Nucleus accumbens (tissue), 56 donors: ENCODE measurements at regions not wholly inside any gene's neighbourhood (a gene's known extent, or its start where the extent isn't known, plus 50 kb on each side); places are given as distances from the start of the nearest gene placed in this dataset.

ENCODE experiments used
- DNase-seq, 56 donors: peaks; one replicate each; lab custom pipeline; 2025; lab: John Stamatoyannopoulos, UW

- DNase-seq, result no peak
Measured at GRCh38 chr9:89885156-89885555, 280.3 kb downstream of the GADD45G start.

- no peak for DNase-seq
Measured at GRCh38 chr9:89886281-89886700, 281.5 kb downstream of the GADD45G start.

- no peak for DNase-seq
Measured at GRCh38 chr9:89887286-89887685, 282.5 kb downstream of the GADD45G start.

- no peak for DNase-seq
Measured at GRCh38 chr9:89888233-89888632, 283.4 kb downstream of the GADD45G start.

GRCh38 chr9:89888677-89889076 is 283.9 kb downstream of the GADD45G start:
- DNase-seq, result no peak

- no peak for DNase-seq
Measured at GRCh38 chr9:89889865-89890264, 285.1 kb downstream of the GADD45G start.

- no peak for DNase-seq
Measured at GRCh38 chr9:89890326-89890980, 285.6 kb downstream of the GADD45G start.

- DNase-seq, result peak in 1 of 56 donors; percentile 27
Measured at GRCh38 chr9:89891221-89891590, 286.4 kb downstream of the GADD45G start.

GRCh38 chr9:89891591-89892304 is 286.9 kb downstream of the GADD45G start:
- DNase-seq, result peak in 31 of 56 donors; percentile 17 to 70 (median 47)

GRCh38 chr9:89892920-89893319 is 288.1 kb downstream of the GADD45G start:
- DNase-seq, result no peak

GRCh38 chr9:89893886-89894285 is 289.1 kb downstream of the GADD45G start:
- DNase-seq, result no peak

- DNase-seq, result no peak
Measured at GRCh38 chr9:89896806-89897340, 292.1 kb downstream of the GADD45G start.

GRCh38 chr9:89899573-89899972 is 294.8 kb downstream of the GADD45G start:
- no peak for DNase-seq

- DNase-seq, result no peak
Measured at GRCh38 chr9:89901920-89902319, 297.1 kb downstream of the GADD45G start.

GRCh38 chr9:89902450-89903140 is 297.8 kb downstream of the GADD45G start:
- peak in 5 of 56 donors; percentile 3 to 41 (median 27) for DNase-seq

- DNase-seq, result no peak
Measured at GRCh38 chr9:89903141-89903475, 298.3 kb downstream of the GADD45G start.

- no peak for DNase-seq
Measured at GRCh38 chr9:89905606-89906338, 301.0 kb downstream of the GADD45G start.

- no peak for DNase-seq
Measured at GRCh38 chr9:89911721-89912604, 307.2 kb downstream of the GADD45G start.

GRCh38 chr9:89912605-89912953 is 307.8 kb downstream of the GADD45G start:
- no peak for DNase-seq

GRCh38 chr9:89915187-89915586 is 310.4 kb downstream of the GADD45G start:
- no peak for DNase-seq
